NCI-H345 treated with DMSO at 0.1 percent for 48 hours (cell line): ENCODE measurements at regions not wholly inside any gene's neighbourhood (a gene's known extent, or its start where the extent isn't known, plus 50 kb on each side); places are given as distances from the start of the nearest gene placed in this dataset.
A peak's percentile ranks its signal among the peaks of the same experiment; 100 is the strongest.

Source experiments
- DNase-seq: peaks from one replicate; lab custom pipeline; 2025; ENCODE audit not compliant: unreplicated experiment; lab: John Stamatoyannopoulos, UW

DNA sequence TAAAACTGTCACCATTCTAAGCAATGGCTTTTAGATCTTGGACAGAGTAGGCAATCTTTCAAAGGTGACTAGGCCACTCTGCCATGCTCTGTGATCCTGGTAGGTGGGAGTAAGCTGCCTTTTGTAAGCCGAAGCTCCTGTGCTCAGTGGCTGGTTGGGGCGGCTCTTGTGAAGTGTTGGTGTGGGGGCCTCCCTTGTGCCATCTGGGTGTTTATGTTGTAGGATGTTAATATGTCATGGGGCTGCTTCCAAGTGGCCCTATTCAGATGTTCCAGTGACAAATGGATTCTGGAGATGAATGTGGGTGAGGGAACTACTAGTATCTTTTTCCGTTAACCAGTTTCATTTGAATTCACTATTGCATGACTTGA, 116.8 kb upstream of the SPRED2 start:
- no peak for DNase-seq

DNA sequence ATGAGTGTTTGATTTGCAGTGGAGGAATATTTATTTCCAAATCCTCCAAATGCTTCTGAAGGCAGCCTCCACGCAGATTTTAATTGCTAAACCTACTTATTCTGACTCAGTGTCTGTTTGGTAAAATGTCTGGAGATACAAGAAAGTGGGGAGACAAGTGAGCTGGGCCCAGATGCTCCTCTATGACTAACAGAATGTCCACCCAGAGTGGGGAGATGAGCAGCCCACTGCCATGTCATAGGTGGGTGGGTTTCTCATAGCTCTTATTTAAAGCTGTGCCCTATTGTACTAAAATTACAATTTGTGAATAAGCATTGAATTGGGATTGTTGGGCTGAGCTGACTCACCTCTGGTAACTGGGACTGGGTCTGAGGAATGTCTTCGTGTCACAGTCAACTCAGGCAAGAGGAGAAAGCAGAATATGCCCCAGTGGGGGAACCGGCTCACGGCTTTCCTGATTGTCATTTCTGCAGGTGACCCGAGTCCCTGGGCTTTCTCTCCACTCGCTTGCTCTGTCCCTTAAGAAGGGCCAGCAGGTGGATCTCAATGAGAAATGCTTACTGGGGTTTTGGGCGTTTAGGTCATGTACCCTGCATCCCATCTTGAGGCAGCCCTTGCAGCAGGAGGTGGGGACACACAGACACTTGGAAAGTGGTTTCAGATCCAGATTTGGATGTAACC, 116.3 kb upstream of the SPRED2 start:
- no peak for DNase-seq

DNA sequence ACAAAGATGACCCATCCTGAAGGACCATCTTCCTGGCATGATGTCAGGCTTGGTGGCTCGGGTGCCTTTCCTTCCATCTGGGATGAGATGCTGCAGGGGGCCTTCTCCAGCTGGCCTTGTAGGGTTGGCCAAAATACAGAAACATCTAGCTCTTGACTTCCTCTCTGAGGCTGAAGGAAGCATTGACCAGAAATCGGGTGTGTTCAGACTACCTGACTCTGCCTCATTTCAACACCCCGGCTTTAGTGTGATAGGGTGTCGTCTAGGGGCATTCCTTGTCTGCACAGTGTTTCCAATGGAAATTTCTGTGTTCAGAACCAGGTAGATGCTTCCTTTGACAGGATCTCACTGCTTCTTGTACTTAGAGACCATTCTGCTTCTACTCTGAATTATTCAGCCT, 115.7 kb upstream of the SPRED2 start:
- DNase-seq, result no peak

DNA sequence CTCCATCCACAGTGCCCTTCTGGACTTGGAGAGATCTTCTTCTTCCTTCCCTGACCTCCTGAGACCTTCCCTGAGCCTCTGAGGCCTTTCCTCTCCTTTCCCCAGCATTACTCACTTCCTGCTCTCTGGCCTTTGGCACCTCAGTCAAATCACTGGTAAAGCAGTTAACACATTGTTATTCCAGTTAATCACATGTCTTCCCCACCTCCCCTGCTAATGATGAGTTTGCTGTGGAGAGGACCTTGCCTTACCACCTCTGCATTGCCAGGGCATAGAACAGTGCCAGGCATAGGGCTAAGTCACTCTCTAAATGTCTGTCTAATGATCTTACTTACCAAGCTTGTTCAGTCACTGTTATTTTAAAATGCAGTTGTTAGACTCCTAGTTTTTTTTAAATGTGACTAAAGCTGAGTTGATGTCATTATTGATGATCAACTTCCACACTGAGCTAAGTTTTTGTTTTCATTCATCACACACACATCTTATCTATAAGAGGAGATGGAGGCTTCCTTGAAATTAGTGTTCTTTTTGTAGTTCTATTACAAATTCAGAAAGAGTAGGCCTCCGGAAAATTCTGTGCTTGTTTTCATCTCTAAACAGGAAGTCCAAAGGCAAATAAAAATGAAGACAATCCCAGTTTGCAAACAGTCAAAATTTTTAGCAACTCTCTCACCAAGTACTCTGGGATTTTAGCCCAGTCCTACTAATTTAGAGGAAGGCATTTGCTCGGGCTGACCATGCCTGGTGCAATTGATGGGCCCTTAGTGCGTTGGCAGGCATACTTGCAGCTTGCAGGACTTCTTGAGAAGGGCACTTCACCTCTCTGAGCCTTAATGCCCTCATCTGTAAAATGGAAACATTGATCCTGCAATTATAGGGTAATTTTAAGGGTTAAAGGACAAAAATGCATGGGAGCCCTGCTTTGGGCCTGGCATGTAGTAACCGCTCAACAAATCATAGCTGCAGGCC, 113.7 kb upstream of the SPRED2 start:
- no peak for DNase-seq

DNA sequence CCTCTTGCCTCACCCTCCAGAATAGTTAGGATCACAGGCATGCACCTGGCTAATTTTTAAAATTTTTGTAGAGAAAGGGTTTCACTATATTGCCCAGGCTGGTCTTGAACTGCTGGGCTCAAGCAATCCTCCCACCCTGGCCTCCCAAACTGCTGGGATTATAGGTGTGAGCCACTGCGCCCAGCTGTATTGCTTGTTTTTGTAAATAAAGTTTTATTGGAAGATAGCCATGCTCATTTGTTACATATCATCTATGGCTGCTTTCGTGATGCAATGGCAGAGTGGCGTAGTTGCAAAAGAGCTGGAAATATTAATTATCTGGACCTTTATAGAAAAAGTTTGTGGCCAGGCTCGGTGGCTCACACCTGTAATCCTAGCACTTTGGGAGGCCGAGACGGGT, 109.4 kb upstream of the SPRED2 start:
- DNase-seq, result no peak

DNA sequence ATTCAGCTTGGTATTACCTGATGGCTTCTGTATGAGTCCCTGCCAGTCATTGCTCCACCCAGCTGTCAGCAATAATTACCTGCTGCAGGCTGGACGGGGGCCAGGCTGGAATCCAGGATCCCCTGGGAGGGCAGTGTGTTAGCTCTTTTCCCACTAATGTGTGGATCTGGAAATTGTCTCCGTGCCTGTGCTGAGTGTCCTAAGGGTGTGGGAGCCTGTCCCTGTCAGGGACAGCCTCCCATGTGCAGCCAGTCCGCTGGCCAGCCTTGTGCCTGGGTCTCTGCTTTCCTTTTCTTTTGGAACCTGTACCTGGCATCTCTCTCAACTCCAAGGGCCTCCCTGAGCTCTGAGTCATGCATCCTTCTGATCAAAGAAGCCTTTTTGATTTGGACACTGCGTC, 107.2 kb upstream of the SPRED2 start:
- DNase-seq, result no peak

- no peak for DNase-seq
These were observed 105.4 kb upstream of the SPRED2 start for GRCh38 chr2:65537651-65538385.

GRCh38 chr2:65536596-65536995, 104.2 kb upstream of the SPRED2 start:
- DNase-seq, result no peak

GRCh38 chr2:65532937-65533336, 100.5 kb upstream of the SPRED2 start:
- no peak for DNase-seq

GRCh38 chr2:65532326-65532725, 99.9 kb upstream of the SPRED2 start:
- no peak for DNase-seq

- DNase-seq, result no peak
These were observed 98.3 kb upstream of the SPRED2 start for GRCh38 chr2:65530547-65531320.

- DNase-seq, result no peak
These were observed 97.0 kb upstream of the SPRED2 start for GRCh38 chr2:65529419-65529818.

GRCh38 chr2:65528241-65528574, 95.8 kb upstream of the SPRED2 start:
- DNase-seq, result peak; percentile 50

- no peak for DNase-seq
These were observed 95.2 kb upstream of the SPRED2 start for GRCh38 chr2:65527451-65528240.

DNA sequence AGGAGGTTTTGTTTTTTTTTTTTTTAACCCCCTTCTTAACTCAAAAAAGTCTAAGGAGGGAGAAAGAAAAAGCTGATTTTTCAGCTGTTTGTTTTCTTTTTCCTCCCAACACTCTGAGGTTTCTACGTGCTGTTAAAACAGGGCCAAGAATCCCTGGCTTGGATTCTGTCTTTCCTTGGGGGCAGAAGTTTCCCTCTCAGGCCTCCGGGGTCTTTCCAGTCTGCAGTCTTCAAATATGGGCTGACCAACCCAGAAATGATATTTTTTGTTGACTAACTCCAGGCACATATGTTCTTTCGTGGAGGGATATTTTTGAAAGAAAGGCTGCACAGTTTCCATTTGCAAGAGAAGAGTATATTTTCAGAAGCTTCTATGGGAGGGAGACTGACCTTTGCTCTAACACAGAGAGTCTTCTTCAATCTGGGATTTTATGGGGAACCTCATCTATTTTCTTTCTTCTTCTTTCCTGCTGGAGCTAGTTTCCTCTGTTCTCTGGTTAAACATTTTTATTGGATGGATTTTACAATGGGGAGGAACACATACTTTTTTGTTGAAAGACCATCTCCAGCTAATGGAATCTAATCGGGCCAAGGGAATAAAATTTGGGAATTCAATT, 93.3 kb upstream of the SPRED2 start:
- no peak for DNase-seq

GRCh38 chr2:65522922-65523321, 90.5 kb upstream of the SPRED2 start:
- no peak for DNase-seq

DNA sequence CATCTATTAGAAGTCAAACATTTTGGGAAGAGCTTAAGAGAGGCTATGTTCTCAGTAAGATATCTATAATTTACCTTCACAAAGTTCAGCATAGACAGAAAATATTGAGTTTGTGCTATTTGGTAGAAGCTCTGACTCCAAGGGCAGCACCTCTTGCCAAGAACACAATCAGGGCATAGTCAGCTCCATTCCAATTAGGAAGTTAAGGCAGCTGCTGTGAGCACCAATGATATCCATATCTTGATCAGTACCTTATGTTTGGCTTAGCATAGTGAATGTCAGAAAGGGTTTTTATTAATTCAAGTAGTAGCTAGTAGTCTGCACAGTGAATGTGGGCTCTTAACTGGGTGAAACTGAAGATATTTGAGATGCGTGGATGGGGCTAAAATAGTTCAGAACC, 86.4 kb upstream of the SPRED2 start:
- no peak for DNase-seq

- no peak for DNase-seq
These were observed 82.3 kb upstream of the SPRED2 start for GRCh38 chr2:65514555-65515195.

GRCh38 chr2:65512783-65513182, 80.4 kb upstream of the SPRED2 start:
- DNase-seq, result no peak
